GM21526 (cell line): ENCODE measurements at regions not wholly inside any gene's neighbourhood (a gene's known extent, or its start where the extent isn't known, plus 50 kb on each side); places are given as distances from the start of the nearest gene placed in this dataset.
"Not testable (repeated sequence)": the region's sequence is repeated elsewhere in the genome, so short reads cannot be mapped to it uniquely, and the experiment has no call there.

Experiments used
- ATAC-seq: cut with Tn5 transposase; IDR thresholded peaks from one replicate; pipeline ENCODE4 v1.9.1; 2021; ENCODE audit warnings: moderate library complexity; ENCODE audit not compliant: unreplicated experiment, low FRiP score

- ATAC-seq: no peak
Measured at GRCh38 chr2:38484957-38485356, 107.9 kb upstream of the ATL2 start.

- no peak for ATAC-seq
Measured at GRCh38 chr2:38483776-38484501, 106.9 kb upstream of the ATL2 start.

GRCh38 chr2:38482710-38483109 is 105.6 kb upstream of the ATL2 start:
- ATAC-seq: not testable (repeated sequence)

GRCh38 chr2:38480617-38481016 is 103.5 kb upstream of the ATL2 start:
- no peak for ATAC-seq

GRCh38 chr2:38477006-38477405 is 99.9 kb upstream of the ATL2 start:
- no peak for ATAC-seq

- ATAC-seq: no peak
Measured at GRCh38 chr2:38475567-38475881, 98.5 kb upstream of the ATL2 start.

GRCh38 chr2:38474715-38475566 is 97.9 kb upstream of the ATL2 start:
- ATAC-seq: no peak

GRCh38 chr2:38474021-38474456 is 97.0 kb upstream of the ATL2 start:
- ATAC-seq: no peak

GRCh38 chr2:38473333-38474005 is 96.4 kb upstream of the ATL2 start:
- no peak for ATAC-seq

- no peak for ATAC-seq
Measured at GRCh38 chr2:38470115-38470514, 93.0 kb upstream of the ATL2 start.

GRCh38 chr2:38467768-38468455 is 90.8 kb upstream of the ATL2 start:
- ATAC-seq: no peak

GRCh38 chr2:38466876-38467767 is 90.0 kb upstream of the ATL2 start:
- no peak for ATAC-seq

- ATAC-seq: no peak
Measured at GRCh38 chr2:38466409-38466808, 89.3 kb upstream of the ATL2 start.

- ATAC-seq: no peak
Measured at GRCh38 chr2:38465789-38466127, 88.7 kb upstream of the ATL2 start.

- no peak for ATAC-seq
Measured at GRCh38 chr2:38464971-38465788, 88.1 kb upstream of the ATL2 start.

GRCh38 chr2:38463752-38464151 is 86.7 kb upstream of the ATL2 start:
- ATAC-seq: no peak

GRCh38 chr2:38462121-38462661 is 85.1 kb upstream of the ATL2 start:
- no peak for ATAC-seq

- ATAC-seq: no peak
Measured at GRCh38 chr2:38461470-38461869, 84.4 kb upstream of the ATL2 start.

GRCh38 chr2:38460313-38460712 is 83.2 kb upstream of the ATL2 start:
- no peak for ATAC-seq
